Progenitor cell of endocrine pancreas (in vitro differentiated cells): ENCODE measurements at regions not wholly inside any gene's neighbourhood (a gene's known extent, or its start where the extent isn't known, plus 50 kb on each side); places are given as distances from the start of the nearest gene placed in this dataset.

ENCODE experiments used
- DNase-seq: peaks from one replicate; pipeline ENCODE4 v3.0.0; 2021; ENCODE audit warnings: low spot score; ENCODE audit not compliant: unreplicated experiment
- H3K27ac Mint-ChIP-seq: 2 replicates; pipeline ENCODE4 v1.8.0; 2021; ENCODE audit warnings: mild to moderate bottlenecking, moderate library complexity, mixed read lengths
- H3K27me3 Mint-ChIP-seq: 2 replicates; pipeline ENCODE4 v1.8.0; 2021; ENCODE audit warnings: mixed read lengths
- H3K36me3 Mint-ChIP-seq: 2 replicates; pipeline ENCODE4 v1.8.0; 2022; ENCODE audit warnings: mixed read lengths; ENCODE audit not compliant: insufficient read depth
- H3K4me1 Mint-ChIP-seq: 2 replicates; pipeline ENCODE4 v1.8.0; 2021; ENCODE audit warnings: low read depth, mixed read lengths
- H3K4me3 Mint-ChIP-seq: 2 replicates; pipeline ENCODE4 v1.8.0; 2021; ENCODE audit warnings: low read depth, mild to moderate bottlenecking, moderate library complexity, mixed read lengths
- H3K9me3 Mint-ChIP-seq: 2 replicates; pipeline ENCODE4 v1.8.0; 2021; ENCODE audit warnings: low read depth, mixed read lengths
- CTCF ChIP-seq: fragments of 200-600 bp; sonication (generic); IDR thresholded peaks from one replicate; pipeline ENCODE4 v1.5.0; 2021; ENCODE audit warnings: antibody characterized with exemption, mild to moderate bottlenecking; ENCODE audit not compliant: unreplicated experiment

- H3K4me3 Mint-ChIP-seq: no peak overlapping the region
- H3K27ac Mint-ChIP-seq: no peak overlapping the region
- no peaks in the 10 kb centered on the region for H3K36me3 Mint-ChIP-seq
- no peaks in the 10 kb centered on the region for H3K9me3 Mint-ChIP-seq
- DNase-seq: no peak
- H3K27me3 Mint-ChIP-seq: peaks cover 4% of the 10 kb centered on the region
- TF ChIP-seq CTCF: no peak
- H3K4me1 Mint-ChIP-seq: peaks cover 2% of the 10 kb centered on the region
Observed at GRCh38 chr2:30394096-30394495, 53.0 kb upstream of the LCLAT1 start.

GRCh38 chr2:30396436-30397232 is 50.4 kb upstream of the LCLAT1 start:
- H3K9me3 Mint-ChIP-seq: no peaks in the 10 kb centered on the region
- TF ChIP-seq CTCF: no peak
- H3K36me3 Mint-ChIP-seq: no peaks in the 10 kb centered on the region
- peaks cover 8% of the 10 kb centered on the region for H3K27me3 Mint-ChIP-seq
- H3K4me1 Mint-ChIP-seq: peaks cover 2% of the 10 kb centered on the region
- DNase-seq: no peak
- no peak overlapping the region for H3K4me3 Mint-ChIP-seq
- H3K27ac Mint-ChIP-seq: no peak overlapping the region
